HG02642 (cell line): ENCODE measurements at regions not wholly inside any gene's neighbourhood (a gene's known extent, or its start where the extent isn't known, plus 50 kb on each side); places are given as distances from the start of the nearest gene placed in this dataset.

ENCODE experiments used
- ATAC-seq: cut with Tn5 transposase; IDR thresholded peaks from one replicate; pipeline ENCODE4 v1.9.1; 2021; ENCODE audit warnings: mild to moderate bottlenecking; ENCODE audit not compliant: unreplicated experiment, poor library complexity

GRCh38 chr2:187918996-187919821, 365.0 kb upstream of the TFPI start:
- ATAC-seq, result no peak

- no peak for ATAC-seq
These were observed 366.3 kb upstream of the TFPI start for GRCh38 chr2:187920511-187920910.

- ATAC-seq, result no peak
These were observed 368.6 kb upstream of the TFPI start for GRCh38 chr2:187922846-187923245.

GRCh38 chr2:187924293-187924692, 367.4 kb upstream of the GULP1 start:
- no peak for ATAC-seq

- ATAC-seq, result no peak
These were observed 357.4 kb upstream of the GULP1 start for GRCh38 chr2:187934236-187934635.

GRCh38 chr2:187934692-187935091, 357.0 kb upstream of the GULP1 start:
- no peak for ATAC-seq

- ATAC-seq, result no peak
These were observed 356.5 kb upstream of the GULP1 start for GRCh38 chr2:187935126-187935525.

- no peak for ATAC-seq
These were observed 355.4 kb upstream of the GULP1 start for GRCh38 chr2:187936228-187936627.

- no peak for ATAC-seq
These were observed 352.5 kb upstream of the GULP1 start for GRCh38 chr2:187939180-187939579.

GRCh38 chr2:187942876-187943275, 348.8 kb upstream of the GULP1 start:
- ATAC-seq, result no peak

- ATAC-seq, result no peak
These were observed 347.8 kb upstream of the GULP1 start for GRCh38 chr2:187943772-187944369.

GRCh38 chr2:187949859-187950258, 341.8 kb upstream of the GULP1 start:
- no peak for ATAC-seq

GRCh38 chr2:187951470-187952218, 340.0 kb upstream of the GULP1 start:
- ATAC-seq, result no peak

- no peak for ATAC-seq
These were observed 334.7 kb upstream of the GULP1 start for GRCh38 chr2:187956906-187957534.

GRCh38 chr2:187959821-187960220, 331.9 kb upstream of the GULP1 start:
- no peak for ATAC-seq

GRCh38 chr2:187962538-187962937, 329.1 kb upstream of the GULP1 start:
- ATAC-seq, result no peak

GRCh38 chr2:187964746-187965145, 326.9 kb upstream of the GULP1 start:
- ATAC-seq, result no peak

GRCh38 chr2:187966924-187967323, 324.8 kb upstream of the GULP1 start:
- no peak for ATAC-seq

GRCh38 chr2:187971893-187972292, 319.8 kb upstream of the GULP1 start:
- no peak for ATAC-seq

- ATAC-seq, result no peak
These were observed 315.3 kb upstream of the GULP1 start for GRCh38 chr2:187976259-187976985.
